IMR-90 (cell line): ENCODE measurements at regions not wholly inside any gene's neighbourhood (a gene's known extent, or its start where the extent isn't known, plus 50 kb on each side); places are given as distances from the start of the nearest gene placed in this dataset.

Source experiments
- CTCF ChIP-seq: conservative IDR thresholded peaks from 2 replicates; pipeline ENCODE4 v1.5.1; 2012; ENCODE audit warnings: mild to moderate bottlenecking, low read depth, low read length, improper control_type of control experiment
- RFX5 ChIP-seq: IDR thresholded peaks from 2 replicates; pipeline ENCODE4 v1.8.0; 2012; ENCODE audit warnings: low read depth, mild to moderate bottlenecking, low read length, moderate library complexity

DNA sequence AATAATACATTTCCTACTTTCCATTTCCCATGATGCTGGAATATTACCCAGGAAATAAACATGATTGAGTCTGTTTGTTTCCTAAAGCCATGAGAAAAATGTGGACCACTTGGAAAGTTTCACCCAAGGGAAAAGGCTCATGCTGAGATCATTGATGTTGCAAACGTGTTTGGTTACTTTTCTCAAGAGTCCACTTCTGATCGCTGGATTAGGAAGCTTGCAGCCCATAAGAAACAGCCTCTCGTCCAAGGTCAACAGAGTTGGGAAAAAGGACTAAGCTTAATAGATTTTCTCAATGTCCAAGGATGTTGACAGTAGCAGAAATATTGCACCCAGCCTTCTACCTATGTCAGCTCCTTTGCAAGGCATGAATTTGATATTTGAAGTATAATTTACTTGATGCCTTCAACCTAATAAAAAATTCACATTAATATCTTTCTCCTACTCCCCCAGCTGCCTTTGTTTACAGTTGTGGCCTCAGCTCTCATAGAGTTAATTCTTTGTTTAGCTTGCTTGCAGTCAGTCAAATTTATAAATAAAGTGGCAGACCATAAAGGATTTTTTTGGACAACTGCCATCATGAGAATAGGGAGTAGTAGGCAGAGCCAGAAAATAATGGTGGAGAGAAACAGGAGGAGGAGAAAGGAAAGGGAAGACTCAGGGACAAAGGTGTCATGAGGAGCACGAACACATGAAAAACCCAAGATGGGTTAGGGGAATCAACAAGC lies 65.6 kb upstream of the BLTP1 start:
- TF ChIP-seq CTCF = no peak
- no peak for TF ChIP-seq RFX5
